HG03342 (cell line): ENCODE measurements at regions not wholly inside any gene's neighbourhood (a gene's known extent, or its start where the extent isn't known, plus 50 kb on each side); places are given as distances from the start of the nearest gene placed in this dataset.

Experiments
- ATAC-seq: cut with Tn5 transposase; IDR thresholded peaks from one replicate; pipeline ENCODE4 v1.9.1; 2021; ENCODE audit warnings: mild to moderate bottlenecking, moderate library complexity; ENCODE audit not compliant: unreplicated experiment

- no peak for ATAC-seq
Observed at GRCh38 chr3:194832346-194833104, 146.8 kb downstream of the FAM43A start.

GRCh38 chr3:194833114-194833910, 147.6 kb downstream of the FAM43A start:
- no peak for ATAC-seq

DNA sequence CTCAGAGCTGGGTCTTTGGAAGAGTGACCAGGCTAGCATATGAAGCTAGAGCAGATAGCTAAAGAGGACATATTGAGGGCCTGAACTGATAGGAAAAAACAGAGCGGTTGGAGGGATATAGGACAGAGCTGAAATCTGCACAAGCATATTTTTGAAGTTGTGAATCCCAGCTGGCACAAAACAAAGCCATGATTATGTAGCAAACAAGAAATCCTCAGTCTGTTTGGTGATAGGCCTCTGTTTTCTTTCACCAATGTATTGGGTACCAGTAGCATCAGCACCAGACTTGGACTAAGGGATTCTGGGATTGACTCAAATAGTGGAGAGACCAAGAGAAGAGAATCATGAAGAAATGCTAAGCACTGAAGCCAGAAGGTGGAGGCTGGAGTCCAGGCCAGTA, 151.0 kb downstream of the FAM43A start:
- no peak for ATAC-seq

DNA sequence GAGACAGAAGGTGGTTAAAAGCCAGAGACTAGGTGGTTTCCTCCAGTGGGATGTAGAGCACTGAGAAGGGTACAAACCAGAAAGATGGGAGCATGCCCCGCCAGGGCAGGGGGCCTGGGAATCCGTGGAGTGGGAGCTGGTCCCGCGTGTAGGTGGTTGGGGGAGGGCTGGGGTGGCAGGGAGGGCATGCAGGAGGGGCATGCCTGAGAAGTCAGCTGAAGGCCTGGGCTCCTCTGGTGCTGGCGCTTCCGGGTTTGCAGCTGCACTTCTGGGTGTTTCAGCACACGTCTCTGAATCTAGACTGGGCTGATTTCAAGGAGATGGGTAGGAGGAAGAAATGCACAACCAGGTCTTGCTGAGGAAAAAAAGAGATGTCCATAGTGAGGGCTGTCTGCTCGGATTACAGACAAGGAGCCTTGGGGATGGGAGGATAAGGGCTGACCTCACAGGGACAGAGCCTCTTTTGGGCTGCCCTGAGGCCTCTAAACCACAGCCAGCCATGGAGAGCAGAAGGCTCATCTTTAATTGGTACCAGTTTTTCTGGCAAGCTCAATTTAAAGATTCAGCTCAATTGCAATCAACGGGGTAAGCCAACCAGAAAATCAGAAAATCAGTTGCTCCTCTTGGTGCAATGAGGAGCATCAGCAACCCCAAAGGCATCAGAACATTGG, 151.9 kb downstream of the FAM43A start:
- no peak for ATAC-seq

- no peak for ATAC-seq
Observed at GRCh38 chr3:194838236-194838635, 152.6 kb downstream of the FAM43A start.

GRCh38 chr3:194840661-194841514, 155.2 kb downstream of the FAM43A start:
- no peak for ATAC-seq

DNA sequence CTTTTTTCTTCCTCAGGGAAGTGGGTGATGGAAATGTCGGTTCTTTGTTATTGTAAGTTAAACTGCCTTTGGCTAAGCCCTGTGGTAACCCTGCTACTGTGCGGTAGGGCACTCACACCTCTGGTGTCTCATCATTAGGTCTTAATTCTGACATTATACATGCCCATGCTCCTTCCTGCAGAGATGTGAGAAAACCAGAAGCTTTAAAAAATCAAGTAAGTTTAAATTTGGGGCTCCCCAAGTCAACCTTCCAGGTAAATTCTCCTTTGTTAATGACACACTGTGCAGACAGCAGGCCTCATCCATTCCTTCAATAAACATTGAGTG, 155.8 kb downstream of the FAM43A start:
- no peak for ATAC-seq

DNA sequence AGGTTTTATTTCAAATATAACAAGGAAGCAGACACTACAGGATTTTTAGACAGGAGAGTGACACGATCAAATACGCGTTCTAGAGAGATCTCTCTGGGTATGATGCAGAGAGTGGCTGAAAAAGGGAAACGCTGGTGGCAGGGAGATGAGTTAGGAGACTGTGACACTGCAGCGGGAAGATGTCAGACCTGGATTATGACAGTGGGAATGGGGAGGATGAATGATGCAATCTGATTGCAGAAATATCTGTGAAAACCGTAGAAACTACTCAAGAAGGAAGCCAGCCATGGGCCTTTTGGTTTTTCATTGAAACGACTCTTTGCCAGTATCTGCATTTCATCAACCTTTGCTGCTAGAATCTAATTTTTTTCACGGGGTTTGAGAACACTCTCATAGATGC, 157.9 kb downstream of the FAM43A start:
- ATAC-seq = no peak

DNA sequence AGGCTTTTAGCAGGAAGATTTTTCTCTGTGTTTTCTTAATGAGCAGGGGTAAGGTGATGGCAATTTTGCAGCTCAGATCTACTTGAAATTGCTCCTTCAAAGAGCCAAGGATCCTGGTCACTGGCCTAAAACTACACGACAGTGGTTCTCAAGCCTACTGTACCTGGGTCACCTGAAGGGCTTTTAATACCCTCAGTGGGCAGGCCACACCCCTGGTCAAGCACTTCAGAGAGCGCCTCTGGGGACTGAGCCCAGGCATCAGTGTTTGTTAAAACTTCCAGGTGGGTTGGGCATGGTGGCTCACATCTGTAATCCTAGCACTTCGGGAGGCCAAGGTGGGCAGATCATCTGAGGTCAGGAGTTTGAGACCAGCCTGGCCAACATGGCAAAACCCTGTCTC, 158.4 kb downstream of the FAM43A start:
- no peak for ATAC-seq

GRCh38 chr3:194849166-194849875, 163.6 kb downstream of the FAM43A start:
- no peak for ATAC-seq

DNA sequence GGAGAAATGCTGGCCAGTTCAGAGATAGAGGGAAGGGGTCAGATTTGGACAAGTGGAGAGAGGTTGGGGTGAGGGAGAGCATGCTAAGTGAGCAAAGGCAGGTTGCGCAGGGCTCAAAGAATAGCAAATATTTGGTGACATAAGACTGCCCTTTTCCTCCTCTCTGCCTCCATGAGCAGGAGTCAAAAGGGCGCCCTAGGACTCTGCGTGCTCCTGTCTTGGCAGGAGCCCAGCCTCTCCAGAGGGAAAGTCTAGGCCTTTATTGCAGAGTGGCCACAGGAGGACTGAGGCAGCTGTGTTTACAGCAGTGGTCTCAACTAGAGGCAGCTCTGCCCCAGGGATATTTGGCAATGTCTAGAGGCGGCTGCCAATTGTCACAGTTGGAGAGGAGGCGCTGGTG, 165.6 kb downstream of the FAM43A start:
- ATAC-seq = no peak

- ATAC-seq = no peak
Observed at GRCh38 chr3:194851941-194852340, 166.3 kb downstream of the FAM43A start.

DNA sequence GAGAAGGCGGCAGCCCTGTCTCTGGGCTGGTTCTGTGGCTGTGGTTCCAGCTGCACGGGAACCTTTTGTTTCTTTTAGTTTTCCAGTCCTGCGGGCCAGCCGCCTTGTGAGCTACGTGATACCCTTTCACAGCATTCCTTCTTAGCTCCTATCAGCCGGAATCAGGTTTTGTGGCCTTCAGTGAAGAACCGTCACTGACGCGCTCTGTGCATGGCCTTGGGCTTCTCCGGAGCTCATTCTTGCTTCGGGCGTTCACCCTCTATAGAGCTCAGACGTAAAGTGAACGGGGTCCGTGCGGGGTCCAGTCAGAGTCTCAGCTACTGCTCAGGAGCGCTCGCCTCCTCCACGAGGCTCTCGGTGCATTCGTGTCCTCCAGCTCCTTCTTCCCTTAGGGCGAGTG, 166.7 kb downstream of the FAM43A start:
- no peak for ATAC-seq

- ATAC-seq = no peak
Observed at GRCh38 chr3:194852831-194853508, 167.3 kb downstream of the FAM43A start.

DNA sequence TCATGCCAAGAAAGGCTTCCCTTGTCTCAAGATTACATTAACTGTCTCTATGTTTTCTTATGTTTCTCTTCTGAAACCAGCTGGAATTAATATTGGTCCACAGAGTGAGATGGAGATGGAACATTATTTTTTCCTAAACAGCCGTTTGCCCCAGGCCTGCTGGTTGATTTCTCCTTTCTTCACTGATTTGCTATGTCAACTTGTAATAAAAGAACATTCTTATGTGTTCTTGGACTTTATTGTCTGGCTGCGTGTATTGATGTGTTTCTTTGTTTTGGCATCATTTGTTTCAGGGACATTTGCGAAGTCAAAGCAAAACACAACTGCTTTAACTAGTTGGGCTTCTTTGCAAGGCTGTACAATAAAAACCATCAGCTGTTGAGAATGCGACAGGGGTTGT, 168.5 kb downstream of the FAM43A start:
- ATAC-seq = no peak

- no peak for ATAC-seq
Observed at GRCh38 chr3:194854659-194855390, 169.1 kb downstream of the FAM43A start.

DNA sequence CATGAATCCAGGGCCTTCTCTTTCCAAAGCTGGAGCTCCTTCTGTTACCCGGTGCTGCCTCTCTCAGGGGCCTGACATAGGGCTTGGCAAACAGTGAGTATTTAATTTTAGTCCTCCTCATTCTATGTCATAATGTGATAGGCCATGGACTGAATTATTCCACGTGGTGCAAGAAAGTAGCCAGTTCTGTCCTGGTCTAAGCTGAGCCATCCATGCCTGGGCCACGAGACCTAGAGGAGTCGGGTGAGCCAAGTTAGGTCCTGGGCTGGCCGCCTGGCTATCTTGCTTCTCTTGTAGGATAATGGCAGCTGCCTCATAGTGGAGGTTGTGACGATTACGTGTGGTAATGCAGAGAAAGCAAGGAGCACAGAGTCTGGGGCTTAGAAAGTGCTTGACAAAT, 170.6 kb downstream of the FAM43A start:
- ATAC-seq = no peak

DNA sequence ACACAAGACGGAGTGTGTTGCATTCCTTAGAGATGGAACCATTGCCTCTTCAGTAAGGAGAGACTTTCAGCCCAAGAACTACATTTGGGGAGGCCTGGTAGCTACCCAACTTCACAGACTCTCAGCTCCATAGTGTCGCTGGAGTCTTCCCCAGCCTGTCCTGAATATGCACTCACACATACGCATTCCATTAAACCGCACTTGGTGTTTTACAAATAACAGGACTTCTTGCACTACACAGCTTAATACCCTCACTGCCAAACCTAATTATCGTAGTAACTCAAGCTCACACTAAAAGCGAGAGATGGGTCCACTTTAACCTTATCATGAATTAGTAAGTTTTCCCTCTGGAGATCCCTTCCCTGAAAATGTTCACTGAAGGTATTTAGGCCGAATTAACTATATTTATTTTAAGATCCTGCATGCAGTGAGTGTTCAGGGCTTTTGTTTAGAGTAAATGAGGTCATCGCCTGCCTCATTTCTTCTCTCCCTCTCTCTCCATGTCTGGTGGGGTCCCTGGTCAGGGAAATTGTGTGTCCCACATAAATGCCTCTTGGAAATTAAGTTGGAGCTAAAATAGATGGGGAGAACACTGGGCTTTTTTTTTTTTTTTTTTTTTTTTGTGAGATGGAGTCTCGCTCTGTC, 171.9 kb downstream of the FAM43A start:
- ATAC-seq = no peak

DNA sequence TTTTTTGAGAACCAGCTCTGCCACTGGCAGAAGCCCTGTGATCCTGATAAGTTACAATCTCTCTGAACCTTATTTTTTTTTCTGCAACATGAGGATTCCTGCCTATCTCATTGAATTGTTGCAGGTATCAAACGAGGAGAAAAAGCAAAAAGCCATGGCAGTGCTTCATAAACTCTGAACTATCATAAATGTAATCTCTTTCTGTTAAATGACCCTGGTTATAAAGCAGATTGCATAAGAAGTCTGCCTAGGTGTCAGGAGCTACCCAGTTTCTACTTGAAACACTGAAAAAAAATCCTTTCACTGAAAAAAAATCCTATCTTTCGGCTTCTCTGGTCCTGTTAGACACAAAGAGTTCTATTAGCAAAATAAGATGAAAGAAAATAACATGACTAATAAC, 172.7 kb downstream of the FAM43A start:
- ATAC-seq = no peak
